H1 (cell line): ENCODE measurements at regions not wholly inside any gene's neighbourhood (a gene's known extent, or its start where the extent isn't known, plus 50 kb on each side); places are given as distances from the start of the nearest gene placed in this dataset.

Experiments used
- CTCF ChIA-PET: fragments of 300-600 bp; sonication (Branson Sonifier 250); formaldehyde crosslinking; loops from one replicate; lab custom pipeline; 2021; ENCODE audit not compliant: partially characterized antibody; lab: Charles Lee
- POLR2A ChIA-PET: fragments of 300-600 bp; sonication (Branson Sonifier 250); formaldehyde crosslinking; loops from one replicate; lab custom pipeline; 2021; ENCODE audit warnings: inconsistent platforms; ENCODE audit not compliant: partially characterized antibody; lab: Charles Lee
- DNase-seq, 2 experiments: peaks; one replicate each; pipeline versions ENCODE4 v3.0.0 to v3.0.0-alpha.2; 2010 to 2022; ENCODE audit warnings: low spot score in 2 of 2, low read depth in 1 of 2, mixed read lengths in 1 of 2
- FAIRE-seq: peaks from 2 replicates; lab custom pipeline; 2011; peaks lifted over from hg19 to GRCh38; lab: Jason Lieb, UNC
- H2AFZ ChIP-seq: 2 replicates; pipeline ENCODE4 v1.8.1; 2012; ENCODE audit warnings: low read length, inconsistent platforms
- H2AK5ac ChIP-seq: 2 replicates; pipeline ENCODE4 v1.6.1; 2013; ENCODE audit warnings: low read depth, low read length
- H2BK120ac ChIP-seq: replicated peaks from 2 replicates; pipeline ENCODE3; 2013; ENCODE audit warnings: low read depth, low read length, inconsistent platforms
- H2BK12ac ChIP-seq: 2 replicates; pipeline ENCODE4 v1.6.1; 2013; ENCODE audit warnings: low read depth, low read length
- H2BK15ac ChIP-seq: 2 replicates; pipeline ENCODE4 v1.6.1; 2013; ENCODE audit warnings: low read length
- H2BK20ac ChIP-seq: 2 replicates; pipeline ENCODE4 v1.6.1; 2013; ENCODE audit warnings: low read length
- H2BK5ac ChIP-seq: 2 replicates; pipeline ENCODE4 v1.6.1; 2013; ENCODE audit warnings: low read depth, low read length
- H3K14ac ChIP-seq: 2 replicates; pipeline ENCODE4 v1.6.1; 2013; ENCODE audit warnings: inconsistent platforms; ENCODE audit not compliant: insufficient read length
- H3K18ac ChIP-seq: 2 replicates; pipeline ENCODE4 v1.6.1; 2013; ENCODE audit warnings: low read length; ENCODE audit errors: extremely low read depth
- H3K23ac ChIP-seq: 2 replicates; pipeline ENCODE4 v1.6.1; 2013; ENCODE audit warnings: inconsistent platforms; ENCODE audit not compliant: insufficient read length
- H3K23me2 ChIP-seq: 2 replicates; pipeline ENCODE4 v1.6.1; 2013; ENCODE audit warnings: low read depth, low read length
- H3K27ac ChIP-seq: 2 replicates; pipeline ENCODE4 v1.6.1; 2011; ENCODE audit warnings: low read depth, low read length, inconsistent platforms
- H3K27me3 ChIP-seq, 4 experiments: replicated peaks in 1 of 4; 1 replicate in 1 of 4; 2 replicates in 3 of 4; pipeline versions ENCODE4 v1.6.1 to v1.8.1; 2011 to 2013; ENCODE audit warnings: low read length in 3 of 4, mild to moderate bottlenecking in 3 of 4, inconsistent platforms in 2 of 4, mixed read lengths in 2 of 4, moderate library complexity in 1 of 4; ENCODE audit not compliant: control insufficient read depth in 3 of 4, insufficient read depth in 3 of 4; ENCODE audit errors: extremely low read depth in 1 of 4
- H3K36me3 ChIP-seq, 4 experiments: 2 replicates each; pipeline versions ENCODE4 v1.6.1 to v1.8.1; 2011 to 2013; ENCODE audit warnings: mild to moderate bottlenecking in 4 of 4, low read length in 3 of 4, moderate library complexity in 2 of 4, control low read depth in 1 of 4, inconsistent platforms in 1 of 4; ENCODE audit not compliant: insufficient read depth in 4 of 4, control insufficient read depth in 2 of 4
- H3K4ac ChIP-seq: replicated peaks from 2 replicates; pipeline ENCODE3; 2013; ENCODE audit warnings: low read length, low read depth, mixed read lengths, inconsistent platforms; ENCODE audit not compliant: insufficient read length
- H3K4me1 ChIP-seq, 4 experiments: replicated peaks in 1 of 4; 1 replicate in 1 of 4; 2 replicates in 3 of 4; pipeline versions ENCODE4 v1.6.1 to v1.8.1; 2011 to 2013; ENCODE audit warnings: low read length in 3 of 4, inconsistent platforms in 2 of 4, mixed read lengths in 1 of 4; ENCODE audit not compliant: insufficient read depth in 4 of 4, control insufficient read depth in 3 of 4
- H3K4me2 ChIP-seq, 2 experiments: 2 replicates each; pipeline versions ENCODE4 v1.6.1 to v1.8.1; 2011 to 2013; ENCODE audit warnings: low read depth in 2 of 2, low read length in 2 of 2, control low read depth in 1 of 2, inconsistent platforms in 1 of 2, mild to moderate bottlenecking in 1 of 2; ENCODE audit not compliant: insufficient read depth in 1 of 2
- H3K4me3 ChIP-seq, 4 experiments: fragments of 200-600, 300-600 bp in 1 of 4; sonication (generic), shearing (Covaris generic), sonication (Bioruptor Twin) in 1 of 4; 2 replicates each; pipeline versions ENCODE4 v1.5.1 to v1.8.1; 2011 to 2016; ENCODE audit warnings: low read length in 4 of 4, low read depth in 3 of 4, control low read depth in 2 of 4, inconsistent platforms in 2 of 4, mild to moderate bottlenecking in 2 of 4, mixed read lengths in 1 of 4, moderate library complexity in 1 of 4; ENCODE audit not compliant: insufficient read depth in 2 of 4; ENCODE audit errors: extremely low read depth in 1 of 4
- H3K56ac ChIP-seq: replicated peaks from 2 replicates; pipeline ENCODE3; 2013; ENCODE audit warnings: low read depth, mild to moderate bottlenecking, mixed read lengths, low read length, inconsistent platforms; ENCODE audit not compliant: insufficient read length
- H3K79me1 ChIP-seq: 2 replicates; pipeline ENCODE4 v1.6.1; 2013; ENCODE audit warnings: low read depth, low read length, control low read depth
- H3K79me2 ChIP-seq, 2 experiments: 2 replicates each; pipeline versions ENCODE4 v1.6.1 to v1.8.1; 2012 to 2013; ENCODE audit warnings: low read length in 2 of 2, mild to moderate bottlenecking in 2 of 2, inconsistent platforms in 1 of 2; ENCODE audit not compliant: insufficient read depth in 2 of 2, control insufficient read depth in 1 of 2
- H3K9ac ChIP-seq, 4 experiments: replicated peaks in 1 of 4; 1 replicate in 1 of 4; 2 replicates in 3 of 4; pipeline versions ENCODE4 v1.6.1 to v1.8.1; 2011 to 2013; ENCODE audit warnings: low read depth in 3 of 4, low read length in 3 of 4, control low read depth in 2 of 4, mild to moderate bottlenecking in 2 of 4, moderate library complexity in 2 of 4, inconsistent platforms in 1 of 4; ENCODE audit errors: extremely low read depth in 1 of 4
- H3K9me3 ChIP-seq, 2 experiments: 2 replicates each; pipeline versions ENCODE4 v1.6.1 to v1.8.1; 2012 to 2013; ENCODE audit warnings: mild to moderate bottlenecking in 2 of 2, moderate library complexity in 2 of 2, control low read depth in 1 of 2, inconsistent platforms in 1 of 2, low read depth in 1 of 2, low read length in 1 of 2, mixed read lengths in 1 of 2; ENCODE audit not compliant: insufficient read depth in 2 of 2
- H4K20me1 ChIP-seq, 2 experiments: replicated peaks in 1 of 2; 2 replicates each; pipeline versions ENCODE3 to v1.8.1; 2011 to 2013; ENCODE audit warnings: inconsistent platforms in 2 of 2, low read length in 2 of 2, mild to moderate bottlenecking in 1 of 2; ENCODE audit not compliant: insufficient read depth in 2 of 2, control insufficient read depth in 1 of 2
- H4K5ac ChIP-seq: 2 replicates; pipeline ENCODE4 v1.6.1; 2013; ENCODE audit warnings: low read length, low read depth, mixed read lengths, inconsistent platforms; ENCODE audit not compliant: insufficient read length
- H4K8ac ChIP-seq: 2 replicates; pipeline ENCODE4 v1.8.0; 2013; ENCODE audit warnings: mild to moderate bottlenecking, moderate library complexity, low read length, inconsistent platforms; ENCODE audit not compliant: insufficient read depth; ENCODE audit errors: extremely low read depth
- H4K91ac ChIP-seq: replicated peaks from 2 replicates; pipeline ENCODE3; 2013; ENCODE audit warnings: low read length, mixed read lengths, inconsistent platforms; ENCODE audit not compliant: insufficient read length
- ATF2 ChIP-seq: IDR thresholded peaks from 2 replicates; pipeline ENCODE4 v1.6.1; 2012; ENCODE audit warnings: low read length, inconsistent platforms
- BRCA1 ChIP-seq: IDR thresholded peaks from 2 replicates; pipeline ENCODE4 v1.6.1; 2012; ENCODE audit warnings: low read depth, low read length, improper control_type of control experiment
- CTBP2 ChIP-seq: IDR thresholded peaks from 2 replicates; pipeline ENCODE4 v1.7.0; 2011; ENCODE audit warnings: borderline replicate concordance, mild to moderate bottlenecking, moderate library complexity, mixed read lengths, low read length; ENCODE audit not compliant: insufficient read depth, insufficient read length
- E2F6 ChIP-seq: IDR thresholded peaks from 2 replicates; pipeline ENCODE4 v1.6.1; 2012; ENCODE audit warnings: inconsistent platforms
- EP300 ChIP-seq, 2 experiments: IDR thresholded peaks; 1 replicate in 1 of 2; 2 replicates in 1 of 2; pipeline ENCODE4 v1.6.1; 2011 to 2012; ENCODE audit warnings: low read depth in 2 of 2, low read length in 2 of 2, mild to moderate bottlenecking in 2 of 2, borderline replicate concordance in 1 of 2, inconsistent platforms in 1 of 2, moderate library complexity in 1 of 2
- KDM5A ChIP-seq: fragments of 200-600 bp; IDR thresholded peaks from 2 replicates; pipeline ENCODE4 v1.7.1; 2012; ENCODE audit warnings: mild to moderate bottlenecking, low read length, inconsistent platforms, mixed read lengths
- POLR2AphosphoS5 ChIP-seq: IDR thresholded peaks from 2 replicates; pipeline ENCODE4 v1.6.1; 2011; ENCODE audit warnings: low read depth, low read length
- RBBP5 ChIP-seq: IDR thresholded peaks from 2 replicates; pipeline ENCODE4 v1.7.1; 2012; ENCODE audit warnings: low read depth, mild to moderate bottlenecking, inconsistent platforms, low read length, moderate library complexity, borderline replicate concordance
- SIX5 ChIP-seq: IDR thresholded peaks from 2 replicates; pipeline ENCODE4 v1.6.1; 2011; ENCODE audit warnings: mild to moderate bottlenecking, low read depth, low read length
- SP2 ChIP-seq: IDR thresholded peaks from 2 replicates; pipeline ENCODE4 v1.6.1; 2012; ENCODE audit warnings: mild to moderate bottlenecking, low read length, inconsistent platforms
- TAF7 ChIP-seq: optimal IDR thresholded peaks from 2 replicates; pipeline ENCODE3; 2011; ENCODE audit warnings: low read depth, mild to moderate bottlenecking, inconsistent platforms, low read length, moderate library complexity, borderline replicate concordance
- TBP ChIP-seq: IDR thresholded peaks from 2 replicates; pipeline ENCODE4 v1.6.1; 2011; ENCODE audit warnings: low read depth, low read length, improper control_type of control experiment
- WGBS, 2 experiments: shearing (Covaris generic) in 1 of 2; methylation state at CpG; one replicate each; pipeline versions ENCODE4 v1.1.6 to v1.1.7; 2013 to 2015; ENCODE audit warnings: low lambda C conversion rate in 2 of 2, mixed read lengths in 2 of 2, inconsistent platforms in 1 of 2, low coverage in 1 of 2, missing lambda C conversion rate in 1 of 2; ENCODE audit not compliant: insufficient replicate concordance in 2 of 2, insufficient coverage in 1 of 2, insufficient read length in 1 of 2; ENCODE audit errors: extremely low coverage in 1 of 2, missing lambda C conversion rate in 1 of 2; 5-methylcytosine and 5-hydroxymethylcytosine counted together

GRCh38 chr7:119482671-119483070 lies 790.3 kb upstream of the KCND2 start:
- POLR2A ChIA-PET, result no interaction called here
- TF ChIP-seq RBBP5 (no peak), POLR2AphosphoS5 (no peak), KDM5A (no peak), CTBP2 (no peak), E2F6 (no peak), SP2 (no peak), TAF7 (no peak), SIX5 (no peak), TBP (no peak), ATF2 (no peak), EP300 (IDR thresholded peaks at IDR 0.05; ENCODE audit: borderline replicate concordance in 1 of 2, low read depth in 2 of 2, low read length in 2 of 2) (no peak), BRCA1 (no peak)

More at GRCh38 chr7:119482671-119483070, 790.3 kb upstream of the KCND2 start:
- no peak overlapping the region for H3K9ac ChIP-seq
- H2BK20ac ChIP-seq, result no peak overlapping the region
- H3K4me3 ChIP-seq, result no peak overlapping the region
- no peak overlapping the region for H2AK5ac ChIP-seq
- peak overlapping the region; percentile 99; the same call in 1 of the 2 replicates for H2AFZ ChIP-seq
- H2BK12ac ChIP-seq, result no peak overlapping the region
- H2BK5ac ChIP-seq, result peak overlapping the region; percentile 36; the same call in 1 of the 2 replicates
- H3K79me1 ChIP-seq, result no peaks in the 10 kb centered on the region
- FAIRE-seq (no peak), DNase-seq (no peak)
- H4K8ac ChIP-seq, result no peak overlapping the region
- H4K20me1 ChIP-seq, result no peaks in the 10 kb centered on the region
- H2BK120ac ChIP-seq, result no peak overlapping the region
- H3K4me1 ChIP-seq, result peaks cover 0 to 4% (median 3%) of the 10 kb centered on the region in 4 experiments; a peak in 3 of 7 replicates
- no peaks in the 10 kb centered on the region for H3K9me3 ChIP-seq
- no peak overlapping the region for H2BK15ac ChIP-seq
- H3K36me3 ChIP-seq, result no peaks in the 10 kb centered on the region
- no peak overlapping the region for H3K23ac ChIP-seq
- no peak overlapping the region for H3K18ac ChIP-seq
- no peaks in the 10 kb centered on the region for H3K27me3 ChIP-seq
- H3K23me2 ChIP-seq, result no peaks in the 10 kb centered on the region; the same call in 1 of the 2 replicates
- no peak overlapping the region for H3K56ac ChIP-seq
- no peak overlapping the region for H3K14ac ChIP-seq
- H3K4ac ChIP-seq, result no peak overlapping the region
- no peaks in the 10 kb centered on the region for H3K79me2 ChIP-seq
- peak overlapping the region; percentile 40; the same call in 1 of the 2 replicates for H3K27ac ChIP-seq
- WGBS, 2 experiments, result 80% methylated on average over 2 of the region's 2 CpGs; no CpG with 5 or more reads in 1 of the 2 experiments
- H4K91ac ChIP-seq, result no peak overlapping the region
- CTCF ChIA-PET, result interaction anchor here (0.7 to 1.5 kb wide), 7 partner anchors 11 to 212 kb away, joined by 3 to 5 read pairs (median 3); no protein-coding TSS in a partner anchor
- peak overlapping the region; percentile 18 for H4K5ac ChIP-seq
- H3K4me2 ChIP-seq, result 0 out of 4 replicates have a peak overlapping the region, but pooled peaks of 1 of the 2 experiments have one; percentile 10
